Endothelial cell of umbilical vein (primary cell): ENCODE measurements at regions not wholly inside any gene's neighbourhood (a gene's known extent, or its start where the extent isn't known, plus 50 kb on each side); places are given as distances from the start of the nearest gene placed in this dataset.
"Not testable (repeated sequence)": the region's sequence is repeated elsewhere in the genome, so short reads cannot be mapped to it uniquely, and the experiment has no call there.

ENCODE experiments used
- BruUV-seq: library from RNA; stranded (reverse); fragments of 400-500 nt; replicated peaks from 2 replicates; lab custom pipeline; 2021; lab: Mats Ljungman, UMichigan
- CTCF ChIA-PET: fragments of 300-600, 350-600 bp; sonication (Branson Sonifier 250); formaldehyde crosslinking; loops from one replicate; lab custom pipeline; 2021; ENCODE audit warnings: antibody characterized with exemption, inconsistent platforms; lab: Charles Lee
- POLR2A ChIA-PET: fragments of 300-600, 350-600 bp; sonication (Branson Sonifier 250); formaldehyde crosslinking; loops from one replicate; lab custom pipeline; 2021; ENCODE audit warnings: antibody characterized with exemption, inconsistent platforms; lab: Charles Lee
- DNase-seq: peaks from one replicate; pipeline ENCODE4 v3.0.0-alpha.2; 2011; ENCODE audit warnings: low read depth, low spot score
- FAIRE-seq: peaks from 2 replicates; lab custom pipeline; 2011; peaks lifted over from hg19 to GRCh38; lab: Jason Lieb, UNC
- H2AFZ ChIP-seq: 2 replicates; pipeline ENCODE4 v1.6.0; 2012; ENCODE audit warnings: low read depth, low read length, control low read depth, inconsistent platforms
- H3K27ac ChIP-seq: 2 replicates; pipeline ENCODE4 v1.5.1; 2011; ENCODE audit warnings: low read depth, mild to moderate bottlenecking, control low read depth, low read length, moderate library complexity; ENCODE audit not compliant: insufficient read depth
- H3K27me3 ChIP-seq, 2 experiments: 2 replicates each; pipeline versions ENCODE4 v1.6.0 to v1.6.1; 2011; ENCODE audit warnings: low read length in 2 of 2, mixed read lengths in 1 of 2; ENCODE audit not compliant: control insufficient read depth in 2 of 2, insufficient read depth in 2 of 2
- H3K36me3 ChIP-seq, 2 experiments: 2 replicates in 1 of 2; 3 replicates in 1 of 2; pipeline ENCODE4 v1.5.1; 2011; ENCODE audit warnings: low read length in 2 of 2, mild to moderate bottlenecking in 1 of 2, moderate library complexity in 1 of 2; ENCODE audit not compliant: control insufficient read depth in 2 of 2, insufficient read depth in 2 of 2; ENCODE audit errors: extremely low read depth in 1 of 2
- H3K4me1 ChIP-seq: 3 replicates; pipeline ENCODE4 v1.5.1; 2011; ENCODE audit warnings: mild to moderate bottlenecking, low read length; ENCODE audit not compliant: control insufficient read depth, insufficient read depth; ENCODE audit errors: extremely low read depth
- H3K4me2 ChIP-seq: 2 replicates; pipeline ENCODE4 v1.6.1; 2011; ENCODE audit warnings: low read length, control low read depth, mixed read lengths; ENCODE audit not compliant: insufficient read depth
- H3K4me3 ChIP-seq, 3 experiments: fragments of 200-600 bp in 1 of 3; sonication (generic), shearing (Covaris generic) in 1 of 3; replicated peaks in 1 of 3; 2 replicates each; pipeline ENCODE4 v1.5.1; 2011 to 2016; ENCODE audit warnings: control low read depth in 3 of 3, low read length in 3 of 3, mild to moderate bottlenecking in 2 of 3, inconsistent platforms in 1 of 3, low read depth in 1 of 3, moderate library complexity in 1 of 3; ENCODE audit not compliant: insufficient read depth in 1 of 3
- H3K79me2 ChIP-seq: 2 replicates; pipeline ENCODE4 v1.6.0; 2012; ENCODE audit warnings: low read length, inconsistent platforms; ENCODE audit not compliant: control insufficient read depth, insufficient read depth
- H3K9ac ChIP-seq: replicated peaks from 2 replicates; pipeline ENCODE3; 2011; ENCODE audit warnings: low read length, control low read depth; ENCODE audit not compliant: insufficient read depth; ENCODE audit errors: extremely low read depth
- H3K9me1 ChIP-seq: replicated peaks from 3 replicates; pipeline ENCODE4 v1.6.0; 2011; ENCODE audit warnings: mild to moderate bottlenecking, low read length; ENCODE audit not compliant: control insufficient read depth, insufficient read depth; ENCODE audit errors: extremely low read depth
- H3K9me3 ChIP-seq: replicated peaks from 2 replicates; pipeline ENCODE4 v1.5.1; 2012; ENCODE audit warnings: low read length, inconsistent platforms; ENCODE audit not compliant: control insufficient read depth, insufficient read depth
- H4K20me1 ChIP-seq: replicated peaks from 2 replicates; pipeline ENCODE3; 2011; ENCODE audit warnings: mild to moderate bottlenecking, low read length; ENCODE audit not compliant: control insufficient read depth, insufficient read depth; ENCODE audit errors: extremely low read depth
- EZH2 ChIP-seq: IDR thresholded peaks from 2 replicates; pipeline ENCODE4 v1.6.1; 2012; ENCODE audit warnings: borderline replicate concordance, low read depth, mild to moderate bottlenecking, moderate library complexity, low read length, inconsistent platforms; ENCODE audit not compliant: severe bottlenecking
- GATA2 ChIP-seq: IDR thresholded peaks from 2 replicates; pipeline ENCODE4 v1.7.0; 2011; ENCODE audit warnings: low read depth, mild to moderate bottlenecking, moderate library complexity, mixed read lengths, low read length; ENCODE audit not compliant: insufficient read length, insufficient read depth
- dilution Hi-C: fragments of 300-500 bp; cut with MboI; formaldehyde crosslinking; loops from one replicate; pipeline ENCODE4 v1.15.0; 2019; ENCODE audit warnings: low sequenced_read_pairs; ENCODE audit not compliant: extremely low pct_ligation_motif_present
- intact Hi-C: fragments of 100-400 bp; cut with micrococcal nuclease; formaldehyde crosslinking; loops from one replicate; pipeline ENCODE4 v1.10.0; 2022

GRCh38 chr1:172837816-172838679, 179.1 kb downstream of the FASLG start:
- no peaks in the 10 kb centered on the region for H4K20me1 ChIP-seq
- intact Hi-C loops: no loop called here
- H3K4me2 ChIP-seq: no peak overlapping the region
- TF ChIP-seq GATA2: peak; percentile 39
- no peak for TF ChIP-seq EZH2
- no peaks in the 10 kb centered on the region for H3K79me2 ChIP-seq
- no peaks in the 10 kb centered on the region for H3K9me1 ChIP-seq
- H3K4me3 ChIP-seq: no peak overlapping the region
- ChIA-PET POLR2A (no interaction called here), CTCF (interaction anchor here (1.3 kb wide), 1 partner anchor 12 kb away, joined by 5 read pairs; no protein-coding TSS in a partner anchor)
- no peaks in the 10 kb centered on the region for H3K27me3 ChIP-seq
- no peak for DNase-seq
- BruUV-seq: no TSS peak
- no peak overlapping the region for H2AFZ ChIP-seq
- dilution Hi-C loops: no loop called here
- H3K27ac ChIP-seq: no peak overlapping the region
- H3K9me3 ChIP-seq: no peaks in the 10 kb centered on the region
- no peaks in the 10 kb centered on the region for H3K4me1 ChIP-seq
- H3K36me3 ChIP-seq: no peaks in the 10 kb centered on the region
- FAIRE-seq: no peak
- no peak overlapping the region for H3K9ac ChIP-seq

- H3K4me1 ChIP-seq: peaks cover 3% of the 10 kb centered on the region
- no peaks in the 10 kb centered on the region for H4K20me1 ChIP-seq
- intact Hi-C loops (no loop called here), dilution Hi-C loops (no loop called here)
- no peaks in the 10 kb centered on the region for H3K27me3 ChIP-seq
- DNase-seq (no peak), FAIRE-seq (no peak)
- H3K9me3 ChIP-seq: no peaks in the 10 kb centered on the region
- BruUV-seq: no TSS peak
- ChIA-PET POLR2A (no interaction called here), CTCF (no interaction called here)
- H3K79me2 ChIP-seq: no peaks in the 10 kb centered on the region
- no peak overlapping the region for H3K9ac ChIP-seq
- H3K4me2 ChIP-seq: no peak overlapping the region
- H3K9me1 ChIP-seq: no peaks in the 10 kb centered on the region
- H3K36me3 ChIP-seq: no peaks in the 10 kb centered on the region
- no peak overlapping the region for H3K27ac ChIP-seq
- TF ChIP-seq GATA2 (peak; percentile 1), EZH2 (no peak)
- no peak overlapping the region for H2AFZ ChIP-seq
- H3K4me3 ChIP-seq: no peak overlapping the region
Measured at GRCh38 chr1:172838680-172839313, 179.9 kb downstream of the FASLG start.

- H4K20me1 ChIP-seq, intact Hi-C loops, H3K4me2 ChIP-seq, FAIRE-seq, H3K27ac ChIP-seq, CTCF ChIA-PET, POLR2A ChIA-PET, H3K4me3 ChIP-seq, DNase-seq, H3K79me2 ChIP-seq, H3K4me1 ChIP-seq, H2AFZ ChIP-seq, H3K9ac ChIP-seq, dilution Hi-C loops, H3K9me1 ChIP-seq, H3K27me3 ChIP-seq, H3K9me3 ChIP-seq, BruUV-seq, H3K36me3 ChIP-seq: not testable (repeated sequence)
Measured at GRCh38 chr1:172839639-172840038, 180.7 kb downstream of the FASLG start.
